ENCODE measurements at regions not wholly inside any gene's neighbourhood (a gene's known extent, or its start where the extent isn't known, plus 50 kb on each side); places are given as distances from the start of the nearest gene placed in this dataset.

DNA sequence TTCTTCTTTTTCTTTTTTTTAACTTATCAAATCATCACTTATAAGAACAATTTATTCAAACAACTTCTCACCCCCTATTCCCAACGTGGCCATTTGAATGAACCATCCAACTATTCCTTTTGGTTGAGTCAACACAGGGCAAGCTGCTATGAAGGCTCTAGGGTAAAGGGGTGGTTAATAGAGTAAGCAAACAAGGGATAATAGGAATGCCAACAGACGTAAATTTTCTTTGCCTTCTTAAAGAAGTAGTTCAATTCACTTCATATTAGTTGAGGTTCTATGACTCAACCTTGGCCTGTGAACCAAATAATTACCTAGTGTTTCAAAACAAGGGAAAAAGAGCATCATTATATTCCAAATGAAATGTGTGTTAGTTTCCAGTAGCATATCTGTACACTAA, 1383.8 kb upstream of the SLC10A2 start:
- no peak for DNase-seq

DNA sequence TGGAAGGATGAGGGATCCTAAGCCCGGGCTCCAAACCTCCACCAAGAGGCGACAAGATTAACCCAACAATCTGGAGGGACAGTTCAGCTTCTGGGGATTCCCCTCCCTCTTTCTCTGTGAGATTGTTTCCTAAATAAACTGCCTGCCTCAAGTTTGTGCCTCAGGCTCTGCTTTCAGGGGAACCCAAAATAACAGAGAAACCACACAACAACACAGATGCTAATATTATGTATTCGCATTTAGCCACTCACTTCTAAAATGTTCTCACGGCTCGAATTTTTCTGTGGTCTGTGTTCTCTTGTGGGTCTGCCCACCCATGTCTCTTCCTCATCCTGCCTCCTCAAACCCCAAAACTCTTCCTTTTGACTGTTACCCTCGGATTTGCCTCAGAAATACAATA, 1381.1 kb upstream of the SLC10A2 start:
- no peak for DNase-seq

DNA sequence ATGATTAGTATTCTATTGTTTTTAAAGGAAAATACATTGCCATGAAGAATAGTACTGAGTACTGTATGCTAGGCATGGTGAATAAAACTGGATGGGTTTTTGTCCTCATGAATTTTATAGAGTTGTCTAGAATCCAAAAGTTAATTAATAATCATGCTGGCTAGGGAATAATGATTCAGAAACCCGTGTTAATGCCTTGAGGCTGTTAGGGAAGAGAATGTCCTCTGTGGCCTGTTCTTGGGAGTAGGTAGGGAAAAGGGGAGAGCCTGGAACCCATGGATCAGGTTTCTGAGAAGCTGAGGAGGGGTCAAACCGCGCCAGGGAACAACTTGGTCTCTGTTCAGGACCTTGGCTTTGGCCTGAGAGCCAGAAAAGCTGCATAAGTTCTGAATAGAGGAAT, 1376.3 kb upstream of the SLC10A2 start:
- no peak for DNase-seq

DNA sequence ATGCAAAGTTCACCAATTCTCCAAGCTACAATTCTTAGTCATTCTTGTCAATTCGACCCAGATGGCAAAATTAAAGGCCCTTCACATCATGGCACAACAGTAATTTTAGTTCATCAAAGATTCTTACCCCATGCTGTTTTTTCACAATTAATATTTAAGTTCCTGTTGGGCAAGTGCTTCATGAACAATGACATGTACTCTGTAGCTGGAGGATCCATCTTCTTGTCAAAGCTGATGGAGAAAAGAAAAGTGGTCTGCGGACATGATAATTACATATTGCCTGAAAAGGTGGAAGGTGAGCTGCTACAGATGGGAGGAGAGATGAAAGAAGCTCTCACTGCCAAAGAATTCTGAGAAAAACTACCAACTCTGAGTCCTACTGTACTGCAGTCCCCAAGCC, 1370.3 kb upstream of the SLC10A2 start:
- no peak for DNase-seq

DNA sequence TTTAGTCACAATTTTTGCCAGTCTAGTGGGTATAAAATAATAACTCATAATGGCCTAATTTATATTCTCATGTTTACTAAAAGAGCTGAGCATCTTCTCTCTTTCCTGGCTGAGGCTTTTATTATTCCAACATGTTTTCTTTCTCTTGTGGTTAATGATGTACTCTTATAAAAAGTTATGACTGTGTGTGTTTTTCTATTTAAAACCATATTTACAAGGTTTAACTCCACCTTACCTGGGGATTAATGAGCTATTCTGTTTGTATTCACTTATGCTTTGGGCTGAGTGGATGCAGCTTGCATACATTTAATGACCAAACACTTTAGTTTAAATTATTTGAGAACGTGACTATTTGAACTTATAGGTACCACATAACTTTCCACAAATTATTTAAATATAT, 1365.7 kb upstream of the SLC10A2 start:
- DNase-seq: no peak

DNA sequence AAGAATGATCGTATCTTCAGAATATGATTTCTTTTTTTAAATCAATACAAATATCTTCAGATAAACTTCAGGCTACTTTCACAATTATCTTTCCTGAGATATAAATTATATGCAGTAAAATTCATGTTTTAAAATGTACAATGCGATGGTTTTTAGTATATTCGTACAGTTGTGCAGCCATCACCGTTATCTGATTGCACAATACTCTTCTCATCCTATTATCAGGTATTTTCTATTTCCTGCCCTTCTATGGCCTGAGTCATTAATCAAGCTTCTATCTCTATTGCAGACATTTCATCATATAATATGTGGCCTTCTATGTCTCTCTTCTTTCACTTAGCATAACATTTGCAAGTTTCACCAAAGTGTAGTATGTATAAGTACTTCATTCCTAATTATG, 1360.2 kb upstream of the SLC10A2 start:
- DNase-seq: no peak

DNA sequence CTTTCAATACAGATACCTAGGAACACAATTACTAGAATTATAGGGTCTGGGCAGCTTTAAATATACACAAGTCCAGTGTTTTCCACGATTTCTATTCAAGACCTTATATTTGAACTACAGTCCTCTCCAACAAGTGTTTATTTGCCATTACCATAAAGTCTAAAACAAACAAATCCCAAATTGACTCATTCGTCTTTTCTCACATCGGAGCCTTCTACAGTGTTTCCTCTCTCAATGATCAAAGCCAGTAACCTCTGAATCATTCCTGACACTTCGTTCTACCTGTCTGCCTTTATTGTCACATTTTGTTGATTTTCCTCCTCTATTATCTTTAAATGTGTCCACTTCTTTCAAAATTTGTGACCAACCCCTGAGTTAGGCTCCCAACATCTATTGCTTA, 1356.5 kb upstream of the SLC10A2 start:
- no peak for DNase-seq

DNA sequence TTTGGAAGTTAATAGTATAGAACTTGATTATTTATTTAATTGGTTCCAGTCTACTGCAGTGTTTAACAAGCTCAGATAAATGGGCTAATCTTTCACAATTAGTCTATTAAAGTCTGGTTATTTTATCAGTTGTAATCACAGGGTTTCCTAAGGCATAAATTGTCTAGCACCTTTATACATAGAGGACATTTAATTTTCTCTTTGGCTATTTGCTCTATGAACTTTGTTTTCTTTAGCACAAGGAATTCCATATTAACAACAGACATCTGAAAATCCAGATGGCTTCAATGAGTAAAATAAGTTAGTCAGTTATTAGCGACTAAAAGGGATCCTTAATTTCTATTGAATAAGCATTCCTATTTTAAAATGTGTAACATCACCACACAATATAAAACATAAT, 1350.8 kb upstream of the SLC10A2 start:
- no peak for DNase-seq

DNA sequence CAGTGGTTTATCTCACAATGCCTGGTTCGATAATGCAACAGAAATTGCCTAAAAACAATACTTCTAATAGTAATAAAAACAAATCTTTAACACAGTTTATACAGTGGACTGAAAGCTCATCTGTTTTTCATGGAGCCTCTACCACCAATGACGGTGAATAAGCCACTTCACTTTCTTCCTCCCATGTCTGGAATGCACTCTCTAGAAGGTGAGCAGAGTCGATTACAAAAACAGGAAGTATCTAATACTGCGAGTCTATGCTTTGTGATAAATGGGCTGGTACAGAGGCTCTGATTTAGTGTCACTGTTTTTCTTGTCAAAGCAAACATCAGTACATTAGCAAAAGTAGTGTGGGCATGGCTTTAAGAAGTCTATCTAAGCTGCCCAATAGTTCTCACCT, 1348.6 kb upstream of the SLC10A2 start:
- DNase-seq: no peak

DNA sequence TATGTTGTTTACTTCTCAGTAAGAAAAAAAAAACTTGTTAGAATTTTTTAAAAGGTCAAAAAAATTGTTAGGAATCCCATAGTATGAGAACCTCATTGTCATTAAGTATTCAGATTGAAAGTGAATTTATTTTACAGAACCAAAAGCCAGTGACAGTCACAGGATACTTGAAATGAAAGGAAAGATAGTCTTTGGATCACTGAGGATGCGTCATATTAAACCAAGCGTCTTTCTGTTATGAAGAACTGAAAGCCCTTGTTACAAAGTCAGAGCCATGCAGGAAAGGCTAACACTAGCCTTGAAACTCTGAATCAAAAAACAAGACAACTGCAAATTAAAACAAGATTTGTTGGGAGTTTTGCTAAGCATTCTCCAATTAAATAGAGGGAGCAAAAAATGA, 1348.0 kb upstream of the SLC10A2 start:
- no peak for DNase-seq

DNA sequence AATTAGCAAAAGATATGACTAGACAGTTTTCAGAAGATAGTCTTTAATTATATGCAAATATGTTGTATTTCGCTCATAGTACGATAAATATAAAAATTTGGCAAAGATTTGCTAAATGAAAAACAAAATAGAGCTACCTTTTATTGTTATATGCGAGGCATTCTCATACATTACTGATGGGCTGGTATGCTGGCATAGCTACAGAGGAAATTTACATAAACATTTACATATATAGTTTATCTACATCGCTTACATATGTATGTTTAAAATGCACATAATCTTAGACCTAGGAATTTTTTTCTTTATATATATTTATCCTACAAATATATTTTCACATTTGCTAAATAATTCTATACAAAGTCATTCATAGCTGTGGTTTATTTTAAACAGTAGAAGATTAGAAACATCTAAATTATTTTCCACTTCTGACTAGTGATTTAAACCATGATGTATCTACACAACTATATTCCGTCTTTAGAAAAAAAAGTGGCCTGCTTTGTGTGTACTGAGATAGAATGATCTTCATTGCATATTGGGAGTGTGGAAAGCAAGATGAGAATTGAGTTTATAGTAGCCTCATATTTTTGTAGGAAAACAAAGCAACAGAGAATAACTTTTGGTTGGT, 1345.0 kb upstream of the SLC10A2 start:
- no peak for DNase-seq

DNA sequence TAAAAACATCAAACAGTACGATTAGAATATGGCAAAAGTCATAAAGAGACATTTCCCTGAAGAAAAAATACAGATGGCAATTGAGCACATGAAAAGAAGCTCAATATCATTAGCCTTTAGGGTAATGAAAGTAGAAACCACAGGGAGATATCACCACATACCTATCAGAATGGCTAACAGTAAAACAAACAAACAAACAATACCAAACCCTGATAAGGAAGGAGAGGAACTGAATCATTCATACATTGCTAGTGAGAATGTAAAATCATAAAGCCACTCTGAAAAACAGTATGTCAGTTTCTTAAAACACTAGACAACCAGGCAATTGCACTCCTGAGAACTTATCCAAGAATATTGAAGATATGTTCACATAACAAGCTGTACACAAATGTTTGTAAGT, 1342.5 kb upstream of the SLC10A2 start:
- DNase-seq: no peak

DNA sequence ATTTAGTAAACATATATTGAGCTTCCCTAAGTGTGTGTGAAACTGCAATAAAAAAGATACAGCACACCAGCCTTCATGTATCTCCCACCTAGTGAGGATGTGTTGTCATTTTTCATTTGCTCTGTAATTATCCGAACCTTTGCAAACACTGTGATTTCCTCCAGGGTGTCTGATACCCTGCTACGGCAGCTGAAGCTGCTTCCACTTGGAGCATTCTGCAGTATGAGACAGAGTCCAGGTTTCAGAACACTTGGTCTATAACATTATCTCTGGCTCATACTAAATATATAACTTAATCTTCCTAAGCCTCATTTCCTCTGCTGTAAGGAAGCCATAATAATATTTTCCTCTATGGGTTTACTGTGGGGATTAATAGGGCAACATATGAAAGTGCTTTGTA, 1338.1 kb upstream of the SLC10A2 start:
- DNase-seq: no peak

DNA sequence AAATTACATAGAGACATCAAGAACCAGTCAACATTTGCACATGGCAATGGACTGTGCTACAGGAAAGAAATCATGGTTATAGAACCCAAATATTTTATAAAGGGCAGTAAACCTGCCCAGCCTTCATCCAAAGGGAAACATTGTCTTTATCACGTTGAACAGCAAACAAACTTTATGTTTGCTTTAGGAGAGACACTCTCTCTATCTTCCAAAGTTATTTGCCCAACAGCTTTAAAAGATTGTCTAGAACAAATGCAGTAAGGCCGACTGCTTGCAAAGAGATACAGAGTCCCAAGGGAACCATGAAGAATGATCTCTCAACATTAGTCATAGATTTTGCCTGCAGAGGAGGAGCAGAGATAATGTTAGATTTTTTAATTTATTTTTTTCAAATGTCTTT, 1323.5 kb upstream of the SLC10A2 start:
- no peak for DNase-seq

DNA sequence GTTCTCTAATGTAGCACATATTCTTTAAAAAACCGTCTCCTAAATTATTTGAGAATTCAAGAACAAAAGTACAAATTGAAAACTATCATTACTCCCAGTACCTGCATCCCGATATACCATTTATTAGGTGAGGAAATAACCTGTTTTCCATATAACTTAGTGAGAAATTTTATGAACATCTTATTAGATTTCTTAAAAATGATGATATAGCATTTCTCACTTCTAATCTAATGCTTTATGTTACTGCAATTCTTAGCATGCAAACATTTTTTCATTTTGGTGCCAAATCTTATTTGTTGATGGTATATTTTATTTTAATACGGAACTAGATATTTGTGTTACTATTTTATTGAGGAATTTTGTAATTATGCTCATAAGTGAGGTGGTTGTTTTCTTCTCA, 1321.3 kb upstream of the SLC10A2 start:
- DNase-seq: no peak

DNA sequence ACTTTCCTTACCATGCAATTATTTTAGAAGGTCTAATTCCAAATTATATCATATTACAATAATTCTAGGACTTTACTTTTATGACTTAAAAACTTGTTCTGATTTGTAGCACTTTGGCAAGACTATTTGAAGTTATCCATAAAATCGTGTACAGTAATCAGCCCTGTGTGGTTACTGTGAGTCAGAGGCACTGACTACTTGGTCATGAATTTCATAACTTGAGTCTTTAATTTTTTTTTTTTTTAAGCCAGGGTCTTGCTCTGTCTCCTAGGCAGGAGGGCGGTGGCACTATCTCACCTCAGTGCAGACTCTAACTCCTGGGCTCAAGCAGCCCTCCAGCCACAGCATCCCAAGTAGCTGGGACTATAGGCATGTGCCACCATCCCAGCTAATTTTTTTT, 1319.2 kb upstream of the SLC10A2 start:
- DNase-seq: no peak

DNA sequence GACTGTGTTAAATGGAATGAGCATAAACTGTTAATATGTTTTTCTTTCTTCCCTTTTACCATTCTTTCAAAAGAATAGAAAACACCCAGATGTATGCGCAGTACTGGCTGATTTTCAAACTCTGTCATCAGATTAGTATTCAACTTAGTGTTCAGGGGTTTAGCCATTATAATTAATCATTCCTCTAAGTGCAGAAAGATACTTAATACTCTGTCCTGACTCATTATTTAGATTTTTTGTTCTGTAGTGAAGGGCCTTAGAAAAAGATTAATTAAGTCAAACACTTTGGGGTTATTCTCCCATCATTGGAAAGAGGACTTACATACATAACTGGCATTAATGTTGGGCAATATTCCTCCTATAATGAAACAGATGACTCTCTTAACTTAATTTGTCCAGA, 1316.7 kb upstream of the SLC10A2 start:
- DNase-seq: no peak

DNA sequence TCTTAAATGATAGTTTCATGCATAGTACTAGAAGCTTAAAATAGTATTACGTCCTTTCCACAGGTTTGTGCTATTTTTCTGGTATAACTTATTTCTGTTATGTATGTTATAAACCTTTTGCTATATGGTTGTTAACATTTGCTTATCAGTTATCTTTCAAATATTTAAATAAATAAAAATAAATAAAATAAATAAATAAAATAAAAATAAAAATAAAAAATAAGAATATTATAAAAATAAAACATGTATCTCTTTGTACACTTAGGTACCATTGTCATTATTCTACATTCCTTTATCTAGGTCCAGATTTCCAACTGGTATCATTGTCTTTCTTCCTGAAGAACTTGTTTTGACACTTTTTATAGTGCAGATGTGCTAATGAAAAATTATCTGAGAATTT, 1310.4 kb upstream of the SLC10A2 start:
- DNase-seq: no peak

DNA sequence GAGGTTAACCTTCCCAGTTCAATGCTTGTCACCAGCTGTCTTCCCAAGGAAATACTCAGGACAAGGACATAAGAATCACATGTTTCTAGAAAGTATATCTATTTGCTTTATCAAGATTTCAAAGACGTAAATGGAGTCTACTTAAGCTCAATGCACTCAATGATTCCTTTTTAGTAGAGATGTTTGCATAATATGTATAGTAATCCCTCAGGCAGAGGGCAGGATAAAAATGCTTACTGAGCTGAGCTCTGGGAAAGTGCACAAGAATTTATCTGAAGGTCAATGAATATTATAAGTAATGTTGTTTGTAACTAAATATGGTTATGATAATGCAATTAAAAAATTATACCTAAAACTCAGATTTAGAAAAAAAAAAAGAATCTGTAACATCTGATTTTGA, 1309.4 kb upstream of the SLC10A2 start:
- no peak for DNase-seq

DNA sequence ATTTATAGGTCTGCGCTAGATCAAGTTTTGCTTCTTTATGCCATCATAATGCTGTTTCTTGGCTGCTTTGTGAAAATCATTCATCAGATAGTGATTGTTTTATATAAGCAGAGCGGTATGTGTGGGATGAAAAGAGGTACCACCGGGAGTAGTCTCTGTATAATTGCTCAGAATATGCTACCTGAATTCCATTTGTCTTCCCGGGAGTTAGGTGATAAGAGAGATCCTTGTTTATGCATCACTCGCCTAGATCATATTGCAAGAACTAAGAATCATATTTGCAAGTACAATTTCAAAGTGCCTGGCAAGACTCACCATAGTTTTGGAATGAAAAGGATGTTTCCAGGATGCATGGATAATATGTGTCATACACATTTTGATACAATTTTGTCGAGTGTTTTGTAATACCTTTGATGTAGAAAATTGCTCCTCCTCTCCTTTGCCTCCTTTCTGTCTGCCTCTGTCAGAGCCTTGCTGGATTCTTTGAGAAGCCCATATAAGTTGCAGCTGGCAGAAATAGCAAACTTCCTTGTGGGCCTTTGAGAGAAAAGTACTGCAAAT, 1306.0 kb upstream of the SLC10A2 start:
- no peak for DNase-seq

DNA sequence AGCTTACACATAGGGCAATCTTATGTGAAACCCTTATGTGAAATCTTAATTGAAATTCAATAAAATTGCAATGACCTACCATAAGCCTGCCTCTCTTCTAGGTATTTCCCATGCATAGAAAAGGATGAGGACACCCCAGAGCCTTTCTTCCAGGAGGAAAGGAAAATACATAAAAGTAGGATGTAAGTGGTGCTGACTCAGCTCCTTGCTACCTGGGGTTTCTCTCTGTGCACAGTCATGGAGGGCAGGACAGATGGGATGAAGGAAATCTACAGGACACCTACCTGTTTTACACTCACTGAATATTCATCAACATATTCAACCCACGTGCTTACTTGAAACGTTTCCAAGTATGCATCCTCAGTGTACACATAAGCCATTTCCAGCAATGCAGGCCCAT, 1299.2 kb upstream of the SLC10A2 start:
- DNase-seq: no peak

DNA sequence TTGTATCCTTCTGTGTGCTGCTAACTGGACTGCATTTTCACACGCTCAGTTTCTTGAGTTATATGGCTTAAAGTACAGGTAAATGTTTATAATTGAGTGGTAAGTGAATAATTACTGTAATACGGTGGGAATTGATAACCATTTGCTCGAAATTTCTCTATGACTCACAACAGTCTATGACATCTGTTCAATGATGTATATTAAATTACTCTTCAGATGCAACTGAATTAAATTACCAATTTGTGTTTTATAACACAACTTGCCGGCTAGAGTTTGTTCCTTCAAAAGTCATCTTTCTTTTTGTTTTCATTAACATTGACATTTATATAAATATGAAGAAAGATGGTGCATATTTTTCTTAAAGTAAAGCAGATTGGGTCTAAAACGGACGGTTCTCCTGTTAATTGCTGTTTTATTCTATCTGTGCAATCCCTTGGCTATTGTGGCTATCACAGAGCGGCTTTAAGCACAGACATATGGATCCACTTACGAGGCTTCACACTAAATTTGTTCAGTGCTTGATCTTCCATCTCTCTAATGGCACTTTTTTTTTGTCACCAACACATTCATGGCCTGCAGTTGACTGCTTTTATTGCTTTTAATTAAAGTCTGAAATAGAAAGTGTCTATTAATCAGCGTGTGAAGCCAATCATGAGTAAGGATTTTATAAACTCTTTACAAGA, 1291.6 kb upstream of the SLC10A2 start:
- no peak for DNase-seq

DNA sequence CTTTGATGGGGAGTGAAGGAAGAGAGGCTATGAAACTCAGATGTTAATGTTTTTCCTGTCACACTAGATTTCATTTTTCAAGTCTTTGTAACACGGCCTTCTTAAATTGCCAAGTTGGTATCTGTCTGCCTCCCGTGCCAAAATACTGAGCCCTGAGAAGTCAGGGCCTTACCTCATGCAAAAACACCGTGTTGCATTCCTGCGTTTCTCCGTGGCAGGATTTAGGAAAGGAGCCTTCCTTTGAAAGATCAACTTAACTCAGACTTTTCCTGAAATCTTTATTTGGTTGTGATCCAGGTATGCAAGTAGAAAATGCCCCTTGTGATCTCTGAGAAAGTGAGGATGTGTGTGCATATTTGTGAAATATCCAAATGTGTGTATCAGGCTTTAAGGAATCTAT, 1291.0 kb upstream of the SLC10A2 start:
- no peak for DNase-seq

DNA sequence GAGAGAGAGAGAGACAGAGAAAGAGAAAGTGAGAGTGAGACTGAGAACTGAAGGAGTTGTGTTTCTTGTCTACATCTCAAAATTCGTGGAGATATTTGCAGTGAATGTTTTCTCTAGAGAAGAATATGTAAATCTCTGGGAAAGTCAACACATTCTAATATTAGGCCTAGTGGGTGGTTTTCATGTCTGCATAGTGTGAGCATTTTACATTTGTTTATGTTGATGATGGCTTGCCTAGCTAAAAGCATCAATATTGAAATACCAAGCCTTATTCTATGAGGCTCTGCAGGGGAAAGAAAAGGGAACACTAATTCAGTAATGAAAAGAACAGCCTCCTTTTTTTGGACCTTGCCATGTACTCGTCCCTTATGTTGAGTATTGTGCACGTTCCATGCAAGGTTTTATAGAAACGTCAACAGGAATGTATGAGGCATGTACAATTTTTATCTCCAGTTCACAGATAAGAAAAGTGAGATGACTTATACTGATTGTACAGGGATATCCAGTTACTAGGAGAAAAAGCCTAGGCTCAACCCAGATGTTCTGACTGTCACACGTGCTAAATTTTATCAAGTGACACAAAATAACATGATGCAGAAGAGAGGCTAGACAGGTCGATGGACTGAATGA, 1288.9 kb upstream of the SLC10A2 start:
- DNase-seq: no peak

Data from femur (tissue), 1 donor.